GM20000 (cell line): ENCODE measurements at regions not wholly inside any gene's neighbourhood (a gene's known extent, or its start where the extent isn't known, plus 50 kb on each side); places are given as distances from the start of the nearest gene placed in this dataset.

ENCODE experiments used
- DNase-seq: peaks from one replicate; pipeline ENCODE4 v3.0.0; 2012; ENCODE audit warnings: low spot score
- CTCF ChIP-seq: IDR thresholded peaks from 2 replicates; pipeline ENCODE4 v1.5.1; 2012; ENCODE audit warnings: mild to moderate bottlenecking, control low read depth; ENCODE audit errors: extremely low read depth, missing control alignments

GRCh38 chr20:4306206-4306605 is 57.1 kb upstream of the ADRA1D start:
- no peak for DNase-seq
- TF ChIP-seq CTCF: no peak

GRCh38 chr20:4305091-4305490 is 56.0 kb upstream of the ADRA1D start:
- no peak for TF ChIP-seq CTCF
- DNase-seq: no peak

DNA sequence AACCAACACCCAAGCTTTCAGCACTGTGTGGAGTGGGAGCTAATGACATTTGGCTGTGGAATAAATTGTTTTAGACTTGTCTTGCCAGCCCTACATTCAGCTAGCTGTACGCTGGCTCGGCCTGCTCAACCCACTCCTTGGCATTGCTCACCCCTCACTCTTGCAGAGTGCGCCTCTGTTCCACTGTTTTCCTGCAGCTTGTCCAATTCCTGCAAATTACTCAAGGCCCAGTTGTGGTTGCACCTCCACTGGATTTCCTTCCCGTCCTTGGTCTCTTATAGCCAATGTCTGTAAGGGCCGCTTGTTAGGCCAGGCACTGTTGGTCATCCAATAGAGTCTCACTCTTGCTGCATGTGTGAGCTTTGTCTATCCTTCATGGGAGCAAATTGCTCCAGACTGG is 55.5 kb upstream of the ADRA1D start:
- TF ChIP-seq CTCF: no peak
- DNase-seq: no peak

DNA sequence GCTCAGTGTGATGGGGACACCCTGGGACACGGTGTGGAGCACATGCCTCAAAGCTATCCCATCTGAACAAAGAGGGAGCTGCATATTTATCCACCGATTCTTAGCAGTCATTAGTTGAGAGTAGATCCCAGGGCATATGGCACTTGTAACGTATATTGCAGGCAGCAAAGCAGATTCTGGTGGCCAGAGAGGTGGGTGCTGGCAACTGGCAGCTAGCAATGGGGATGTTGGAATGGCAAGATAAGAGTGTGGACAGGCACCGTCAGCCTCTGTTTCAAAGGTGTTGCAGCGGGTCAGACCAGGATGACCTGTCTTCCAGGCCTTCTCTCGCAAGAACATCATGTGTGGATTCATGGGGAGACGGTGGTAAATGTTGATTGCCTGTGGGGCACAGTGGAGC is 54.0 kb upstream of the ADRA1D start:
- no peak for DNase-seq
- TF ChIP-seq CTCF: no peak

DNA sequence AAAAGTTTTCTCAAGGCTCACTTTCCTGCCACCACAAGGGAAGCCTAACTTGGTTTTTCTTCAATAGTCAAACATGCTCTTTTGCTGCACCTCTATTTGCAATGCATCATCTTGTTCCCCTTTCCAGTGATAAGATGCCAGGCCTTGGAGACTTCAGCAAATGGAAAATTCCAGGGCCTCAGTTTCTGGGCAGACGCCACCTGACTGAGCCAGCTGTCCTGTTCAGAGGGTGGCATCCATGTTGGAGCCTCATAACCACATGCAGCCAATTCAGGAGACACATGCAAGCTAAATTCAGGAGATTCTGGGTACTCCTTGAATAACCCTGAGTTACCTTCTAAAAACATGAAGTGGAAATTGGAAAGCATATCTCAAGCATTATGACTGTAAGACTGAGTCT is 51.8 kb upstream of the ADRA1D start:
- TF ChIP-seq CTCF: no peak
- no peak for DNase-seq

DNA sequence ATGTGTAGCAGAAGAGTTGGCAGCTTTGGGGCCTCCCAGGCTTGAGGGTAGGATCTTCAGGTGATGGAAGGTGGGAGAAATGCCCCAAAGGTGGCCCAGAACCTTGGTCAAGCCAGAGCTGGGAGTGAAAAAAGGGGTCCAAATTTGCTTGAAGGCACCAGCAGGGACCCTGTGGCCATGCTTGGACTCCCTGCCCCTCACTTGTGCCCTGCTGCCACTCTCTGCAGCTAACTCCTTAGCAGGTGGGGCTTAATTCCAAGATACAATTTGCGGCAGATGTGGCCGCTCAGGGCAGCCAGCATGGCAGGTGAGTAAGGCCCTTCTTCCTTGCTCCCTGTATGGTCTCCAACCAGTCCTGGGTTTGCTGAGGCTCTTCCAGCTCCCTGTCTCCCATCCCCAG is 51.3 kb upstream of the ADRA1D start:
- TF ChIP-seq CTCF: no peak
- DNase-seq: no peak

DNA sequence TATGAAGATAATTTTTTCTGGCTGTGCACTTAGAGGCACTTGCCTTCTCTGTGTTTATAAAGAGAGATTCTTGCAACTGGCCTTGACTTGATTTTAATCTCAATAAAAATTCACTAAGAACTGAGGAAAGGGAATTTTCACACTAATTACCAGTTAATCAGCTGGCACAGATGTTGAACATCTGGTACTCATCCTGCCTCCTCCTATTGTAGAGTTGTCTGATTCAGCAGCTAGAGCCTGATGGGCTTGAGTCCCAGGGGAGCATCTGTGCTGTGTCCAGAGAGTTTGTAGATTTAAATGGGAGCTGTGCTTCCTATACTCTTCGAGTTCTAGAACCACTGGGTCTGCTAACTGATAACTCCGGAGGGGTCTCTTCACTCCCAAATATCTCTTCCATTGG is 50.7 kb upstream of the ADRA1D start:
- DNase-seq: no peak
- TF ChIP-seq CTCF: no peak
